Neural cell (in vitro differentiated cells): ENCODE measurements at regions not wholly inside any gene's neighbourhood (a gene's known extent, or its start where the extent isn't known, plus 50 kb on each side); places are given as distances from the start of the nearest gene placed in this dataset.

Experiments
- H2AFZ ChIP-seq: fragments of 200-600, 300-800 bp; sonication (generic), shearing (Covaris generic); 2 replicates; pipeline ENCODE4 v1.6.0; 2014; ENCODE audit warnings: low read depth, mild to moderate bottlenecking, antibody characterized with exemption, low read length, moderate library complexity
- H3F3A ChIP-seq: fragments of 200-600 bp; shearing (Covaris generic); 2 replicates; pipeline ENCODE4 v1.6.1; 2016; ENCODE audit warnings: mild to moderate bottlenecking, moderate library complexity, mixed read lengths, antibody characterized with exemption, low read length; ENCODE audit not compliant: insufficient read depth, poor library complexity, severe bottlenecking
- H3K27ac ChIP-seq: fragments of 200-600, 300-800 bp; sonication (generic), shearing (Covaris generic); 2 replicates; pipeline ENCODE4 v1.5.1; 2014; ENCODE audit warnings: mild to moderate bottlenecking, low read length, moderate library complexity
- H3K27me3 ChIP-seq: fragments of 300-800, 200-600 bp; sonication (generic), shearing (Covaris generic); 2 replicates; pipeline ENCODE4 v1.6.0; 2014; ENCODE audit warnings: mild to moderate bottlenecking, low read depth, low read length, moderate library complexity; ENCODE audit not compliant: insufficient read depth
- H3K36me3 ChIP-seq: fragments of 300-800, 200-600 bp; sonication (generic), shearing (Covaris generic); 2 replicates; pipeline ENCODE4 v1.5.1; 2014; ENCODE audit warnings: mild to moderate bottlenecking, antibody characterized with exemption, low read length, moderate library complexity; ENCODE audit not compliant: insufficient read depth
- H3K4me2 ChIP-seq: fragments of 300-800, 200-600 bp; sonication (generic), shearing (Covaris generic); 2 replicates; pipeline ENCODE4 v1.6.0; 2014; ENCODE audit warnings: mild to moderate bottlenecking, low read length
- H3K4me3 ChIP-seq: fragments of 300-800, 200-600 bp; sonication (generic), shearing (Covaris generic); 2 replicates; pipeline ENCODE4 v1.5.1; 2014; ENCODE audit warnings: mild to moderate bottlenecking, low read length, moderate library complexity
- H3K79me2 ChIP-seq: fragments of 200-600 bp; shearing (Covaris generic); replicated peaks from 2 replicates; pipeline ENCODE4 v1.6.0; 2014; ENCODE audit warnings: mild to moderate bottlenecking, low read length, moderate library complexity; ENCODE audit not compliant: insufficient read depth
- H3K9ac ChIP-seq: fragments of 300-800, 200-600 bp; sonication (generic), shearing (Covaris generic); 2 replicates; pipeline ENCODE4 v1.6.1; 2016; ENCODE audit warnings: mild to moderate bottlenecking, low read length, mixed read lengths
- H3K9me2 ChIP-seq: fragments of 200-600 bp; shearing (Covaris generic); 2 replicates; pipeline ENCODE4 v1.6.1; 2016; ENCODE audit warnings: mild to moderate bottlenecking, low read length, mixed read lengths; ENCODE audit not compliant: insufficient read depth
- H3K9me3 ChIP-seq: fragments of 200-600, 300-800 bp; sonication (generic), shearing (Covaris generic); 2 replicates; pipeline ENCODE4 v1.6.1; 2016; ENCODE audit warnings: mild to moderate bottlenecking, mixed run types, low read length, moderate library complexity, mixed read lengths
- H4K20me1 ChIP-seq: fragments of 200-600 bp; shearing (Covaris generic); 2 replicates; pipeline ENCODE4 v1.6.1; 2016; ENCODE audit warnings: mild to moderate bottlenecking, mixed run types; ENCODE audit not compliant: insufficient read depth
- EP300 ChIP-seq: fragments of 450-650 bp; conservative IDR thresholded peaks from 2 replicates; pipeline ENCODE4 v1.6.1; 2014; ENCODE audit warnings: antibody characterized with exemption, mild to moderate bottlenecking, moderate library complexity; ENCODE audit not compliant: poor library complexity, severe bottlenecking
- EZH2 ChIP-seq: fragments of 200-600, 300-800 bp; shearing (Covaris generic), sonication (generic); IDR thresholded peaks from 2 replicates; pipeline ENCODE4 v1.6.1; 2014; ENCODE audit warnings: antibody characterized with exemption, low read length, borderline replicate concordance, mild to moderate bottlenecking; ENCODE audit not compliant: insufficient read depth, poor library complexity, severe bottlenecking
- MXI1 ChIP-seq: fragments of 450-650 bp; conservative IDR thresholded peaks from 2 replicates; pipeline ENCODE4 v1.6.1; 2014; ENCODE audit warnings: antibody characterized with exemption, mild to moderate bottlenecking; ENCODE audit not compliant: poor library complexity, severe bottlenecking
- POLR2AphosphoS5 ChIP-seq: IDR thresholded peaks from 2 replicates; pipeline ENCODE4 v1.6.1; 2012
- RAD21 ChIP-seq: fragments of 450-650 bp; conservative IDR thresholded peaks from 2 replicates; pipeline ENCODE4 v1.6.1; 2014; ENCODE audit warnings: antibody characterized with exemption, mild to moderate bottlenecking, moderate library complexity
- SMC3 ChIP-seq: fragments of 450-650 bp; conservative IDR thresholded peaks from 2 replicates; pipeline ENCODE4 v1.6.1; 2014; ENCODE audit warnings: antibody characterized with exemption, mild to moderate bottlenecking, moderate library complexity; ENCODE audit not compliant: poor library complexity
- TAF1 ChIP-seq: IDR thresholded peaks from 2 replicates; pipeline ENCODE4 v1.6.1; 2012; ENCODE audit warnings: low read depth
- TF ChIP-seq, protein P1 (sequence below): fragments of 450-650 bp; IDR thresholded peaks from 2 replicates; pipeline ENCODE4 v1.5.1; 2014; ENCODE audit warnings: antibody characterized with exemption, mild to moderate bottlenecking, moderate library complexity; ENCODE audit not compliant: poor library complexity, severe bottlenecking
- TF ChIP-seq, protein P2 (sequence below): IDR thresholded peaks from 2 replicates; pipeline ENCODE4 v1.6.1; 2012; ENCODE audit warnings: borderline replicate concordance

DNA sequence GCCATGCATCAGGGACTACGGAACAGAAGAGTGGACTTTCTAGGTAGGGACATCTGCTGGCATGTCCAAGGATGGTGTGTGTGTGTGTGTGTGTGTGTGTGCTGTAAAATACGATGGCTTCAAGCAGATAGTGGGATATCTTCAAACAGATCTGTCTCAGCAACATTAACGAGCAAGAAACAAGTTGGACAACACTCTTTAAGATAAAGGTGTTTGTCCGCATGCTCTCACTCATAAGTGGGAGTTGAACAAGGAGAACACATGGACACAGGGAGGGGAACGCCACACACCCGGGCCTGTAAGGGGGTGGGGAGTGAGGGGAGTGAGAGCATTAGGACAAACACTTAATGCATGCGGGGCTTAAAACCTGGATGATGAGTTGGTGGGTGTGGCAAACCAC, 89.8 kb upstream of the AKR1E2 start:
- Histone ChIP-seq H4K20me1 (no peaks in the 10 kb centered on the region), H3K27ac (no peak overlapping the region), H2AFZ (no peak overlapping the region), H3K79me2 (no peaks in the 10 kb centered on the region), H3K9me2 (no peaks in the 10 kb centered on the region), H3K9me3 (no peaks in the 10 kb centered on the region), H3K4me2 (no peak overlapping the region), H3K36me3 (no peaks in the 10 kb centered on the region), H3F3A (no peaks in the 10 kb centered on the region), H3K9ac (no peak overlapping the region), H3K4me3 (no peak overlapping the region), H3K27me3 (no peaks in the 10 kb centered on the region)
- TF ChIP-seq, protein P1, sequence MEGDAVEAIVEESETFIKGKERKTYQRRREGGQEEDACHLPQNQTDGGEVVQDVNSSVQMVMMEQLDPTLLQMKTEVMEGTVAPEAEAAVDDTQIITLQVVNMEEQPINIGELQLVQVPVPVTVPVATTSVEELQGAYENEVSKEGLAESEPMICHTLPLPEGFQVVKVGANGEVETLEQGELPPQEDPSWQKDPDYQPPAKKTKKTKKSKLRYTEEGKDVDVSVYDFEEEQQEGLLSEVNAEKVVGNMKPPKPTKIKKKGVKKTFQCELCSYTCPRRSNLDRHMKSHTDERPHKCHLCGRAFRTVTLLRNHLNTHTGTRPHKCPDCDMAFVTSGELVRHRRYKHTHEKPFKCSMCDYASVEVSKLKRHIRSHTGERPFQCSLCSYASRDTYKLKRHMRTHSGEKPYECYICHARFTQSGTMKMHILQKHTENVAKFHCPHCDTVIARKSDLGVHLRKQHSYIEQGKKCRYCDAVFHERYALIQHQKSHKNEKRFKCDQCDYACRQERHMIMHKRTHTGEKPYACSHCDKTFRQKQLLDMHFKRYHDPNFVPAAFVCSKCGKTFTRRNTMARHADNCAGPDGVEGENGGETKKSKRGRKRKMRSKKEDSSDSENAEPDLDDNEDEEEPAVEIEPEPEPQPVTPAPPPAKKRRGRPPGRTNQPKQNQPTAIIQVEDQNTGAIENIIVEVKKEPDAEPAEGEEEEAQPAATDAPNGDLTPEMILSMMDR: no peak
- TF ChIP-seq EP300 (no peak), POLR2AphosphoS5 (no peak), TAF1 (no peak), MXI1 (no peak), SMC3 (no peak), RAD21 (no peak), EZH2 (no peak)
- TF ChIP-seq, protein P2, sequence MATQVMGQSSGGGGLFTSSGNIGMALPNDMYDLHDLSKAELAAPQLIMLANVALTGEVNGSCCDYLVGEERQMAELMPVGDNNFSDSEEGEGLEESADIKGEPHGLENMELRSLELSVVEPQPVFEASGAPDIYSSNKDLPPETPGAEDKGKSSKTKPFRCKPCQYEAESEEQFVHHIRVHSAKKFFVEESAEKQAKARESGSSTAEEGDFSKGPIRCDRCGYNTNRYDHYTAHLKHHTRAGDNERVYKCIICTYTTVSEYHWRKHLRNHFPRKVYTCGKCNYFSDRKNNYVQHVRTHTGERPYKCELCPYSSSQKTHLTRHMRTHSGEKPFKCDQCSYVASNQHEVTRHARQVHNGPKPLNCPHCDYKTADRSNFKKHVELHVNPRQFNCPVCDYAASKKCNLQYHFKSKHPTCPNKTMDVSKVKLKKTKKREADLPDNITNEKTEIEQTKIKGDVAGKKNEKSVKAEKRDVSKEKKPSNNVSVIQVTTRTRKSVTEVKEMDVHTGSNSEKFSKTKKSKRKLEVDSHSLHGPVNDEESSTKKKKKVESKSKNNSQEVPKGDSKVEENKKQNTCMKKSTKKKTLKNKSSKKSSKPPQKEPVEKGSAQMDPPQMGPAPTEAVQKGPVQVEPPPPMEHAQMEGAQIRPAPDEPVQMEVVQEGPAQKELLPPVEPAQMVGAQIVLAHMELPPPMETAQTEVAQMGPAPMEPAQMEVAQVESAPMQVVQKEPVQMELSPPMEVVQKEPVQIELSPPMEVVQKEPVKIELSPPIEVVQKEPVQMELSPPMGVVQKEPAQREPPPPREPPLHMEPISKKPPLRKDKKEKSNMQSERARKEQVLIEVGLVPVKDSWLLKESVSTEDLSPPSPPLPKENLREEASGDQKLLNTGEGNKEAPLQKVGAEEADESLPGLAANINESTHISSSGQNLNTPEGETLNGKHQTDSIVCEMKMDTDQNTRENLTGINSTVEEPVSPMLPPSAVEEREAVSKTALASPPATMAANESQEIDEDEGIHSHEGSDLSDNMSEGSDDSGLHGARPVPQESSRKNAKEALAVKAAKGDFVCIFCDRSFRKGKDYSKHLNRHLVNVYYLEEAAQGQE: no peak

DNA sequence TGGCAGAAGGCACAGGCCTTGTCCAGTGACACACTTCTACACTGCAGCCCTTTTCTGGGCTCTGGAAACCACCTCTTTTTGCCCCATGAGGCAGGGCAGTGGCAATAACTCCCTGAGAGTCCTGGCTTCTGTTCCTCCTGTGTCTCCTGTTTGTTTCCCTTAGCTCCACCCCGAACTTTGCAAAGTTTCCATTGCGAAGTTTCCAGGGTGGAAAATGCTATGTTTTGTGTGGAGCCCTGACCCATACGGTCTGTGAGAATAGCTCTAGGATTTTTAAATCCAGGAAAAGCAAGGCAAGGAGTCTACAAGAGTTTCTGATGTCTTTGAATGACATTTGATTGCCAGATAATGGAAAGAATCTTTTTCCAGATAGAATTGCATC, 92.2 kb upstream of the AKR1E2 start:
- TF ChIP-seq, protein P2: no peak
- H3K4me2 ChIP-seq: no peak overlapping the region
- H3K27me3 ChIP-seq: no peaks in the 10 kb centered on the region
- H3F3A ChIP-seq: no peaks in the 10 kb centered on the region
- H2AFZ ChIP-seq: no peak overlapping the region
- no peaks in the 10 kb centered on the region for H3K9me3 ChIP-seq
- H3K36me3 ChIP-seq: no peaks in the 10 kb centered on the region
- H3K27ac ChIP-seq: no peak overlapping the region
- H3K79me2 ChIP-seq: no peaks in the 10 kb centered on the region
- H3K9me2 ChIP-seq: no peaks in the 10 kb centered on the region
- H3K9ac ChIP-seq: no peak overlapping the region
- H3K4me3 ChIP-seq: no peak overlapping the region
- no peaks in the 10 kb centered on the region for H4K20me1 ChIP-seq
